SK-N-SH (cell line): ENCODE measurements at regions not wholly inside any gene's neighbourhood (a gene's known extent, or its start where the extent isn't known, plus 50 kb on each side); places are given as distances from the start of the nearest gene placed in this dataset.

Experiments used
- CTCF ChIA-PET: fragments of 300-600, 350-600 bp; formaldehyde crosslinking; extraction: SDS; loops from one replicate; lab custom pipeline; 2021; lab: Yijun Ruan, JAX
- POLR2A ChIA-PET: fragments of 350-600 bp; sonication (Branson Sonifier 250); formaldehyde crosslinking; extraction: SDS; loops from one replicate; lab custom pipeline; 2020; ENCODE audit warnings: antibody characterized with exemption, inconsistent platforms; lab: Yijun Ruan, JAX
- DNase-seq: peaks from one replicate; pipeline ENCODE4 v3.0.0; 2012
- H2AFZ ChIP-seq: fragments of 200-600 bp; sonication (generic); 2 replicates; pipeline ENCODE4 v1.8.1; 2016; ENCODE audit warnings: antibody characterized with exemption, mild to moderate bottlenecking, low read depth
- H3F3A ChIP-seq: fragments of 200-600 bp; sonication (generic); replicated peaks from 2 replicates; pipeline ENCODE3; 2016; ENCODE audit warnings: antibody characterized with exemption, mild to moderate bottlenecking; ENCODE audit not compliant: insufficient read depth
- H3K27ac ChIP-seq, 2 experiments: fragments of 200-500 bp in 1 of 2; fragments of 200-600 bp in 1 of 2; sonication (Bioruptor generic) in 1 of 2; sonication (generic), shearing (Covaris generic) in 1 of 2; 2 replicates each; pipeline versions ENCODE4 v1.5.1 to v1.6.1; 2014 to 2016; ENCODE audit warnings: low read depth in 2 of 2, inconsistent platforms in 1 of 2, low read length in 1 of 2, mild to moderate bottlenecking in 1 of 2, mixed read lengths in 1 of 2
- H3K27me3 ChIP-seq: fragments of 200-600 bp; sonication (generic), shearing (Covaris generic); 2 replicates; pipeline ENCODE4 v1.6.1; 2016; ENCODE audit warnings: mixed run types; ENCODE audit not compliant: insufficient read depth
- H3K36me3 ChIP-seq, 2 experiments: fragments of 200-500 bp in 1 of 2; fragments of 200-600 bp in 1 of 2; sonication (Bioruptor generic) in 1 of 2; sonication (generic) in 1 of 2; replicated peaks in 1 of 2; 2 replicates each; pipeline versions ENCODE3 to v1.5.1; 2014 to 2016; ENCODE audit warnings: low read length in 1 of 2, mild to moderate bottlenecking in 1 of 2; ENCODE audit not compliant: insufficient read depth in 2 of 2, control insufficient read depth in 1 of 2
- H3K4me1 ChIP-seq, 2 experiments: fragments of 200-500 bp in 1 of 2; fragments of 200-600 bp in 1 of 2; sonication (Bioruptor generic) in 1 of 2; sonication (generic), shearing (Covaris generic) in 1 of 2; 2 replicates each; pipeline versions ENCODE4 v1.5.1 to v1.6.1; 2014 to 2016; ENCODE audit warnings: low read depth in 1 of 2, low read length in 1 of 2, mixed run types in 1 of 2; ENCODE audit not compliant: insufficient read depth in 2 of 2, control insufficient read depth in 1 of 2
- H3K4me2 ChIP-seq: fragments of 200-600 bp; sonication (generic), shearing (Covaris generic); 2 replicates; pipeline ENCODE4 v1.6.1; 2017; ENCODE audit warnings: mixed run types
- H3K4me3 ChIP-seq, 2 experiments: fragments of 200-500 bp in 1 of 2; fragments of 200-600 bp in 1 of 2; sonication (Bioruptor generic) in 1 of 2; sonication (generic), shearing (Covaris generic) in 1 of 2; 2 replicates each; pipeline versions ENCODE4 v1.5.1 to v1.8.1; 2014 to 2016; ENCODE audit warnings: low read depth in 2 of 2, inconsistent platforms in 1 of 2, low read length in 1 of 2, mild to moderate bottlenecking in 1 of 2, mixed read lengths in 1 of 2, moderate library complexity in 1 of 2
- H3K79me2 ChIP-seq: fragments of 200-600 bp; sonication (generic); 2 replicates; pipeline ENCODE4 v1.8.1; 2017; ENCODE audit warnings: mild to moderate bottlenecking; ENCODE audit not compliant: insufficient read depth
- H3K9ac ChIP-seq: fragments of 200-600 bp; sonication (generic); 2 replicates; pipeline ENCODE4 v1.6.1; 2017; ENCODE audit warnings: mixed run types
- H3K9me2 ChIP-seq: fragments of 200-600 bp; sonication (generic); 2 replicates; pipeline ENCODE4 v1.6.1; 2017; ENCODE audit warnings: mixed run types
- H3K9me3 ChIP-seq: fragments of 200-600 bp; sonication (generic); 2 replicates; pipeline ENCODE4 v1.6.1; 2017; ENCODE audit warnings: mixed run types, mild to moderate bottlenecking, moderate library complexity
- H4K20me1 ChIP-seq: fragments of 200-600 bp; sonication (generic); 2 replicates; pipeline ENCODE4 v1.6.1; 2017; ENCODE audit warnings: mild to moderate bottlenecking, mixed run types; ENCODE audit not compliant: insufficient read depth
- CHD2 ChIP-seq: fragments of 150-350 bp; IDR thresholded peaks from 2 replicates; pipeline ENCODE4 v1.6.1; 2018; ENCODE audit warnings: low read length; ENCODE audit not compliant: partially characterized antibody
- ELF1 ChIP-seq: IDR thresholded peaks from 2 replicates; pipeline ENCODE4 v1.4.0; 2012
- EP300 ChIP-seq, 2 experiments: IDR thresholded peaks; 2 replicates each; pipeline versions ENCODE4 v1.4.0 to v1.6.1; 2012; ENCODE audit warnings: borderline replicate concordance in 1 of 2, low read depth in 1 of 2, low read length in 1 of 2
- FOSL2 ChIP-seq: IDR thresholded peaks from 2 replicates; pipeline ENCODE4 v1.4.0; 2012; ENCODE audit warnings: low read depth, mild to moderate bottlenecking, moderate library complexity, borderline replicate concordance
- FOXJ3 ChIP-seq: sonication (generic); formaldehyde crosslinking; IDR thresholded peaks from 2 replicates; pipeline ENCODE4 v1.5.1; 2020; ENCODE audit warnings: mild to moderate bottlenecking, missing genetic modification reagents
- FOXM1 ChIP-seq: IDR thresholded peaks from 2 replicates; pipeline ENCODE4 v1.4.0; 2012; ENCODE audit warnings: low read depth, mild to moderate bottlenecking
- GABPA ChIP-seq: IDR thresholded peaks from 2 replicates; pipeline ENCODE4 v1.4.0; 2012; ENCODE audit warnings: low read depth, mild to moderate bottlenecking
- JUND ChIP-seq: IDR thresholded peaks from 2 replicates; pipeline ENCODE4 v1.4.0; 2012
- MAX ChIP-seq: IDR thresholded peaks from 2 replicates; pipeline ENCODE4 v1.4.0; 2012; ENCODE audit warnings: low read depth
- MEF2A ChIP-seq: IDR thresholded peaks from 2 replicates; pipeline ENCODE4 v1.4.0; 2012; ENCODE audit warnings: low read depth, borderline replicate concordance
- PBX3 ChIP-seq: IDR thresholded peaks from 2 replicates; pipeline ENCODE4; 2012
- RFX5 ChIP-seq: IDR thresholded peaks from 2 replicates; pipeline ENCODE4 v1.6.1; 2012; ENCODE audit warnings: mild to moderate bottlenecking, improper control_type of control experiment, low read length
- SIN3A ChIP-seq: IDR thresholded peaks from 2 replicates; pipeline ENCODE4 v1.6.1; 2012; ENCODE audit warnings: low read depth, mild to moderate bottlenecking, low read length, moderate library complexity, borderline replicate concordance
- SMC3 ChIP-seq: IDR thresholded peaks from 2 replicates; pipeline ENCODE4 v1.6.1; 2012; ENCODE audit warnings: low read depth, low read length, improper control_type of control experiment
- USF1 ChIP-seq: IDR thresholded peaks from 2 replicates; pipeline ENCODE4 v1.4.0; 2012; ENCODE audit warnings: low read depth, borderline replicate concordance
- USF2 ChIP-seq: fragments of 150-350 bp; IDR thresholded peaks from 2 replicates; pipeline ENCODE4 v1.6.1; 2017; ENCODE audit warnings: antibody characterized with exemption, low read length, low read depth, borderline replicate concordance
- YY1 ChIP-seq: IDR thresholded peaks from 2 replicates; pipeline ENCODE4 v1.4.0; 2012; ENCODE audit warnings: low read depth, mild to moderate bottlenecking
- ZBTB33 ChIP-seq: IDR thresholded peaks from 2 replicates; pipeline ENCODE4 v1.4.0; 2012; ENCODE audit warnings: low read depth, borderline replicate concordance
- WGBS: methylation state at CpG from one replicate; pipeline ENCODE4 v1.1.6; 2017; ENCODE audit warnings: low lambda C conversion rate; 5-methylcytosine and 5-hydroxymethylcytosine counted together

- TF ChIP-seq FOSL2: no peak
These were observed 97.8 kb upstream of the CHODL start (continued) for GRCh38 chr21:18146820-18147219.

- Histone ChIP-seq H3K9ac (no peak overlapping the region), H3K27me3 (no peaks in the 10 kb centered on the region), H3K9me2 (no peaks in the 10 kb centered on the region)
- TF ChIP-seq JUND (no peak), USF1 (no peak)
- TF ChIP-seq, all 33 proteins: peak for 0
- Histone ChIP-seq H4K20me1 (no peaks in the 10 kb centered on the region), H3K36me3 (no peaks in the 10 kb centered on the region), H3K4me1 (no peaks in the 10 kb centered on the region), H3F3A (no peaks in the 10 kb centered on the region), H3K79me2 (no peaks in the 10 kb centered on the region), H3K9me3 (no peaks in the 10 kb centered on the region), H3K4me3 (no peak overlapping the region), H3K27ac (no peak overlapping the region), H2AFZ (no peak overlapping the region), H3K4me2 (no peak overlapping the region)
- no peak for DNase-seq
- ChIA-PET POLR2A (no interaction called here), CTCF (no interaction called here)
- 28% methylated on average over 3 of the region's 3 CpGs for WGBS
These were observed 100.3 kb upstream of the CHODL start for GRCh38 chr21:18144339-18144738.

- Histone ChIP-seq H3K9ac (no peak overlapping the region), H3K27me3 (no peaks in the 10 kb centered on the region), H3K36me3 (no peaks in the 10 kb centered on the region)
- TF ChIP-seq GABPA: no peak
- no peak for TF ChIP-seq MEF2A
- no peak for TF ChIP-seq USF2
- no peak for TF ChIP-seq YY1
- TF ChIP-seq PBX3: no peak
- TF ChIP-seq ZBTB33: no peak
- TF ChIP-seq FOSL2: no peak
- TF ChIP-seq FOXJ3 (CRISPR knock-in tag): no peak
- TF ChIP-seq SMC3: no peak
- no peak for TF ChIP-seq EP300 (IDR thresholded peaks at IDR 0.05; ENCODE audit: borderline replicate concordance in 1 of 2, low read depth in 1 of 2, low read length in 1 of 2)
- TF ChIP-seq ELF1: no peak
- TF ChIP-seq CHD2: no peak
- no peak for TF ChIP-seq SIN3A
- TF ChIP-seq RFX5: no peak
- no peak for TF ChIP-seq FOXM1
- no peak for TF ChIP-seq MAX
- TF ChIP-seq, all 33 proteins: peak for 0
- no peak for DNase-seq
- H4K20me1 ChIP-seq: no peaks in the 10 kb centered on the region
- no peaks in the 10 kb centered on the region for H3K4me1 ChIP-seq
- no peaks in the 10 kb centered on the region for H3F3A ChIP-seq
- no peak overlapping the region for H2AFZ ChIP-seq
- POLR2A ChIA-PET: no interaction called here
- H3K27ac ChIP-seq: no peak overlapping the region
- no peaks in the 10 kb centered on the region for H3K9me3 ChIP-seq
- CTCF ChIA-PET: interaction anchor here (0.8 kb wide), 1 partner anchor 12 kb away, joined by 3 read pairs; no protein-coding TSS in a partner anchor
- H3K4me3 ChIP-seq: no peak overlapping the region
- H3K4me2 ChIP-seq: no peak overlapping the region
- no peaks in the 10 kb centered on the region for H3K79me2 ChIP-seq
- no peaks in the 10 kb centered on the region for H3K9me2 ChIP-seq
These were observed 102.0 kb upstream of the CHODL start for GRCh38 chr21:18142655-18143054.
